Stimulated activated CD4-positive, alpha-beta T cell treated with anti-CD3 and anti-CD28 coated beads, Interleukin-4, amount 100 ng/mL, for 24 hours (primary cell): ENCODE measurements at regions not wholly inside any gene's neighbourhood (a gene's known extent, or its start where the extent isn't known, plus 50 kb on each side); places are given as distances from the start of the nearest gene placed in this dataset.
"Not testable (repeated sequence)": the region's sequence is repeated elsewhere in the genome, so short reads cannot be mapped to it uniquely, and the experiment has no call there.

Experiments
- DNase-seq: peaks from one replicate; pipeline ENCODE4 v3.0.0-alpha.2; 2020

GRCh38 chr2:118791483-118791882 is 56.0 kb downstream of the EN1 start:
- no peak for DNase-seq

DNA sequence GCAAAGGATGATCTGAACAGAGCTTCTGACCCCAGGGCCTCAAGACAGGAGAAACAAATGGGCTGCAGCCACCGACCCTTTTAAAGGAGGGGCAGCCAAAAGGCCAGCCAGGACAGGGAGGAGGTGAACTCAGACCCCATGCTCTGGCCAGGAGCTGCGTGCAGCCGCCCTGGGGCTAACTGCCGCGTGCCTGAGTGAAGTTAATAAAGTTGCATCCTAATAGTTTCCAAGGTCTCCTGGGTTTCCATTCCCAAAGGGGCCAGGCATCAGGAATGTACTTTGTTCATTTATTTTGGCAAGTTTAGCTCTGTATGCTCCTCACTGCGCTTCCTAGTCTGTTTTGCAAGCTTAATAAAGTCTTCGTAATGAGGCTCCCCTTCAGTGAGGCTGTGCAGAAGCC is 60.7 kb downstream of the EN1 start:
- no peak for DNase-seq

DNA sequence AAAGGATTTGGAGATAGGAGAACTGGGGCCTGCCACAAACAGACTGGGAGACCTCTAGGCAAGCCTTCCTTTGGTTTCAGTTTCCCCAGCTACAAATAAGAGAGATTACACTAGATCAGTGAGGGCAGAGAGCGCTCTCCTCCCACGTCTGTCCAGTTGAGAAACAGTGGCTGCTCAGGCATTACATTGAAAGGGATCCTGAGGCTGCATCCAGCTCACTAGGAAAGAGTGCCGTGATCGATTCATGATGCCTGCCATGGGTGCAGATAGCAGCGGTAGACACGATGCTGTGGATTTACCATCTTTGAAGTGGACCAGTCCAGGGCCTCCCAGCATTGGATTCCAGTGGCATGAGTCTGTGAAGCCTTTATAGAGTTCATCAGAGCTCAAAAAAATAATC is 62.6 kb downstream of the EN1 start:
- DNase-seq: no peak

GRCh38 chr2:118779362-118779761 is 68.1 kb downstream of the EN1 start:
- no peak for DNase-seq

DNA sequence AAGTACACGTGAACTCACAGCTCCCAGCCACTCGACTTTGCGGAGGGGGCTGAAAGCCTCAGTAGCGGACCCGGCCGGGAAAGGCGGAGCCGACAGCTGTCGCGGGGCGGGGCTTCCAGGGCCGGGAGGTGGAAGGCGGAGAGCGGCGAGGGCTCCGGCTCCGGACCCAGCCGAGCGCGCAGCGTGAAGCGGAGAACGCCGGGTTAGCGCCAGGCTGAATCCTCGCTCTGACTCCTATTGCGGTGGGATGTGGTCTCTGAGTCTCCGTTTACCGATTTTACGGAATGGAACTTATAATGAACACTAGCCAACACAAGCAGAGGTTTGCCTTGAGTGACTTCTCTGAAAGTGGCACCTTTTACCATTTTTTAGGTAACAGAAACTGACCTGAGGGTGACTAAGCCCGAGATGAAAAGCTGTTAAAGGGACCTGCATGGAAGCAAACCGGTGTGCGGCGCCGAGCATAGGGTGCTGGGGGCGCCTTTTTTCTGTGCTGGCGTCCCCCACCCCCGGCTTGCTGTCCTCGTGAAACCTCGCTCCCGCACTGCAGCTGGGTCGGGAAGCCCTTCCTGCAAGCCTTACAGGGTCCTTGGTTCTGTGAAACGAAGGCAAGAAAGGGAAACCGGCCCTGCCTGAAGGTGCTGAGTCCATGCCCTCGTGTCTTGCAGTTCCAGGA is 72.9 kb downstream of the EN1 start:
- no peak for DNase-seq

DNA sequence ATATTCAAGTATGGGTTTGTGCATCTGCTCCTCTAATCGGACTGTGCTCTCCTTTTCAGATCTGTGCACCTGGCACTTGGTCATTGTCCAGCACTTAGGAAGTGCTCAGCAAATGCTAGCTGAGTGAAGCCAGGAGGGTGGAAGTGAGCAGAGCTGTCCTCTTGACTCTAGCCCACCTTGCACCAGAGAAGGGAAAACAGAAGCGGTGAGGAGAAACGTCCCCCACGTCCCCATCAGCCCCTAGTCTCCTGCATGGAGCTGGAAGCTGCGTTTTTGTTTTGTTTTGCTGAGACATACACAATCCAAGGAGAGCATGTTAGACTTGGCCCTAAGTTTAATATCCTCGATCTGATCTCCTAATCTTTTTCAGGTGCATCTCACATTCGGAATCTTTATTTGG is 73.6 kb downstream of the EN1 start:
- no peak for DNase-seq

DNA sequence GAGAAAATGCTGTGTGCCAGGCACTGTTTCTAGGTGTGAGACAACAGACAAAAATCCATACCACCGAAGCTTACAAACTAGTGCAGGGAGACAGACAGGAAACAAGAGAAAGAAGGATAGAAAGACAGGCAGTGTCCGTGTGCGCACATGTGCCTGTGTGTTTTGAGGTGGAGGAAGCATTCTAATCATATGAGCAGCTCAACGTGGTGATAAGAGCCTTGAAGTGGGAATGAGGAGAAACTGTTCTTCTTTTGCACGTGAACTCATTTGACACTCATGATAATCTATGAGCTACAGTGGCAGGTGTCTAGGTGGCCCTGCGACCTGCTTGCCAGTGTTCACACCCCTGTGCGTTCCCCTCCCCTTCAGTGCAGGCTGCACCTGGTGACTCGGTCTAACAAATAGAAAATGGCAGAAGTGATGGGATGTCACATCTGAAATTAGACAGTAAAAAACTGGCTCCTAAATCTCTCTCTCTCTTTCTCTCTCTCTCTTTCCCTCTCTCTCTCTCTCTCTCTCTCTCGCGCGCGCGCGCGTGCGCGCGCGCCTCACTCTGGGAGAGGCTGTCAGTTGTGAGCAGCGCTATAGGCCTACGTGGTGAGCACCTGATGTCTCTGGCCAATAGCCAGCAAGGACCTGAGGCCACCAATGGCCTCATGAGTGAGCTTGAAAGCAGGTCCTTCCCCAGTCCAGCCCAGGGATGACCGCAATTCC is 74.8 kb downstream of the EN1 start:
- DNase-seq: no peak

DNA sequence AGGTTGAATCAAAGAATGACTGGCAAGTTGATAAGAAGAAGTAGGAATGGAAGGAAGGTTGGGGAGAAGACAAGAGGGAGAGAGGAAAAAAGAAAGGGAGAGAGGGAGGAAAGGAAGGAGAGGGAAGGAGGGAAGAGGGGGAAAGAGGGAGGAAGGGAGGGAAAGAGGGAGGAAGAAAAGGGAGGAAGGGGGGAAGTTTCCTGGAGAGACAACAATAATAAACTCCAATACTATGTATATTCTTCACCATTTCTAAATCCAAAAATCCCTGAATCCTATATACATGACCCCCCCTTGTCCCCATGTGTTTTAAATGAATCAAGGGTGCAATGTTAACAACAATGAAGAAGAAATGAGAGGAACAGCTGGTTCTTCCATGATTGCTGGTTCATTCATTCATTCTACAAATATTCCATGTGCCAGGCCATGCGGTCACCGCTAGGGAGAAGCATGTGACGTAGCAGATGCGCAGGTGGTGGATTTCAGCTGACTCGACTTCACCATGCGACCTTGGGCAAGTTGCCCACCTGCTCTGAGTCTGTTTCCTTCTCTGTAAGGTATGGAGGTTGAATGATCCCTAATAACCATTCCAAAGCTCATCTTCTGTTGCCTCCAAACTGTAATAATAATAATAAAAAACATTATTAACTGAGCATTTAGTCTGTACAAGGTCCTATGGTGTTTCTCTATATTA is 77.6 kb downstream of the EN1 start:
- DNase-seq: no peak

DNA sequence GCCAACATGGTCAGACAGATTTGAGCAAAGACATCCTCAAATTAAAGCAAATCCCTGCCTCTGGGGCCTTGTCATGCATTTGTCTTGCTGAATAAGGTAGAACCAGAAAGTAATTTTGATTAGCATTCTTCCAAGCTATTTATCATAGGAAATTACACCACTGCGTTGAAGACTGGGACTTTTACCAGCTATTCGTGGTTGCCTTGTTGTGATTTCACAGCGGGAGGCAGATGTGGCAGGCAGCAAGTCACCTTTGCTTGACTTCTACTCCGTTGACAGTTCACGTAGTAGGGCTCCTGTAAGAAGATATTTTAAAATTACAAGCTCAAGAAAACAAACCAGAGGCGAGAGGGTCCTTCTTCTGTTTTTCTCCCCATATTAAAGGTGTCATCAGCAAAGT is 80.6 kb downstream of the EN1 start:
- DNase-seq: no peak

- no peak for DNase-seq
Observed at GRCh38 chr2:118764855-118765254, 82.6 kb downstream of the EN1 start.

GRCh38 chr2:118763797-118764196 is 83.7 kb downstream of the EN1 start:
- DNase-seq: no peak

- no peak for DNase-seq
Observed at GRCh38 chr2:118762290-118762689, 85.2 kb downstream of the EN1 start.

DNA sequence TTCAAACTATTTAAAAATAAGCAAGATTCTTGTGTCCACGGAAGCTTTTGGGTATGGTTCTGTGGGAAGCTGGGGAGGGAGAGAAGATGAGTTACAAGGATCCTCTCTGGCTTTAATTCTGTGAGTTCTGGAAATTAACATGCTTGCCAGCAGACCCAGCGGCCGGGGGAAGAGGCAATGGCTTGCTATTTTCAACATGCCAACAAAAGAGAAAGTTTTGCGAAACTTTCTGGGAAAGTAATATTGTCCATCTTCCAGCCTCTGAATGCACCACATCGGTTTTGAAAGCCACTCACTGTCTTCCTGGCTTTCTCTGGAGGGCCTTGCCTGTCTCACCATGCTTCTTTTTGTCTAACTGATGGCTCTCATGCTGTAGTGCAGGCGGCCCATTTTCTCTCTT is 85.7 kb downstream of the EN1 start:
- DNase-seq: no peak

DNA sequence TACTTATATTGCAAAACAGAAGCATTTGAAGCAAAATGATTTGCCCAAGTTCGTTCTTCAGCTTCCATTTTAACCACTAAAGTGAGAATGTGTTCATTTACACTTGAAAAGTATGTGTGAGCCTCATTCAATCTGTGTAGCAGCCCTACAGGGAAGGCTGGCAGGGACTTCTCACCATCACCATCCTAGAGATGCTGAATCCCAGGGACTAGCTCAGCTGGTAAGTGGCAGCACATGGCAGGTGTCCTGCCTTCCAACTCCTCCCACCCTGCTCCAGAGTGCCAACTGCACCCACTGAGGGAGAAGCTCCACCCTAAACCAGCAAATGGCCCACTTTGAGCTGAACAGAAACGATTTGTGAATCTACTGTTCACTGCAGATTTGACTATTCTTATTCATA is 91.5 kb downstream of the EN1 start:
- no peak for DNase-seq

- no peak for DNase-seq
Observed at GRCh38 chr2:118755384-118755783, 92.1 kb downstream of the EN1 start.

GRCh38 chr2:118752762-118753429 is 94.6 kb downstream of the EN1 start:
- DNase-seq: no peak

- DNase-seq: no peak
Observed at GRCh38 chr2:118750959-118751565, 96.4 kb downstream of the EN1 start.

GRCh38 chr2:118748245-118748885 is 99.1 kb downstream of the EN1 start:
- DNase-seq: no peak

DNA sequence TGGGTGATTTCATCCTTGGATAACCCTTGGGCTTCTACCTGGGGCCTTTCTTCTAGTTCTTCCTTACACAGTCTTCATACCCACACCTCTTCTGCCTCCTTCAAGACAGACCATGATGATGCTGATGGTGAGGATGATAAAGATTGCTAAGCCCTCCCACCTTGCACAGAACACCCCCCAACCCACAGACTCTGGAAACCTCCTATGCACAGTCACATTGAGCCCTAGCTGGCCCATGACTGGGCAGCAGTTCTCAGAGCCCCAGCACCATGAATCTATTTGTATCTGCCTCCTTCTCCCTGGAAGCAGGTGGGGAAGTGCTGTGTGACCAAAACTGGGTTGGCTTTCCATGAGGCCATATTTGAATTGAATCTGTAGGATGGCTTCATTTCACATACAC is 99.8 kb downstream of the EN1 start:
- no peak for DNase-seq

- DNase-seq: no peak
Observed at GRCh38 chr2:118747066-118747465, 100.4 kb downstream of the EN1 start.

- not testable (repeated sequence) for DNase-seq
Observed at GRCh38 chr2:118744682-118745181, 102.7 kb downstream of the EN1 start.

GRCh38 chr2:118738524-118739308 is 108.7 kb downstream of the EN1 start:
- DNase-seq: no peak
